Panc1 (cell line): ENCODE measurements at regions not wholly inside any gene's neighbourhood (a gene's known extent, or its start where the extent isn't known, plus 50 kb on each side); places are given as distances from the start of the nearest gene placed in this dataset.
A peak's percentile ranks its signal among the peaks of the same experiment; 100 is the strongest.

Experiments
- ATAC-seq: fragments of 200-7000 bp; cut with Tn5 transposase; 2 replicates; pipeline ENCODE4 v1.9.1; 2020; ENCODE audit warnings: mild to moderate bottlenecking, moderate library complexity
- BruUV-seq: library from RNA; stranded (reverse); fragments of 400-500 nt; replicated peaks from 2 replicates; lab custom pipeline; 2021; lab: Mats Ljungman, UMichigan
- CTCF ChIA-PET: fragments of 300-600 bp; sonication (Branson Sonifier 250); formaldehyde crosslinking; loops from one replicate; lab custom pipeline; 2022; ENCODE audit warnings: antibody characterized with exemption; lab: Charles Lee
- POLR2A ChIA-PET: fragments of 300-600 bp; sonication (Branson Sonifier 250); formaldehyde crosslinking; loops from one replicate; lab custom pipeline; 2022; ENCODE audit warnings: antibody characterized with exemption; lab: Charles Lee
- DNase-seq: peaks from one replicate; pipeline ENCODE4 v3.0.0-alpha.2; 2010; ENCODE audit warnings: low read depth, low spot score
- H3K27ac ChIP-seq: 2 replicates; pipeline ENCODE4 v1.5.1; 2011; ENCODE audit warnings: mild to moderate bottlenecking, low read length, inconsistent platforms
- H3K27me3 ChIP-seq: fragments of 200-500 bp; sonication (Bioruptor generic); 2 replicates; pipeline ENCODE4 v1.6.0; 2014; ENCODE audit warnings: low read length, inconsistent platforms; ENCODE audit not compliant: control insufficient read depth, insufficient read depth
- H3K36me3 ChIP-seq: fragments of 200-500 bp; sonication (Bioruptor generic); 2 replicates; pipeline ENCODE4 v1.5.1; 2014; ENCODE audit warnings: inconsistent platforms, mild to moderate bottlenecking, low read length, moderate library complexity; ENCODE audit not compliant: control insufficient read depth, insufficient read depth
- H3K4me1 ChIP-seq: 2 replicates; pipeline ENCODE4 v1.5.1; 2011; ENCODE audit warnings: inconsistent platforms, mild to moderate bottlenecking, low read length, moderate library complexity; ENCODE audit not compliant: control insufficient read depth, insufficient read depth
- H3K4me3 ChIP-seq, 2 experiments: 2 replicates each; pipeline ENCODE4 v1.5.1; 2011 to 2012; ENCODE audit warnings: low read depth in 2 of 2, low read length in 2 of 2, mild to moderate bottlenecking in 2 of 2, inconsistent platforms in 1 of 2, moderate library complexity in 1 of 2
- H3K9me3 ChIP-seq: fragments of 200-500 bp; sonication (Bioruptor generic); 2 replicates; pipeline ENCODE4 v1.5.1; 2014; ENCODE audit warnings: low read depth, mild to moderate bottlenecking, inconsistent platforms, low read length, moderate library complexity; ENCODE audit not compliant: control insufficient read depth, insufficient read depth
- CTCF ChIP-seq: fragments of 450-650 bp; IDR thresholded peaks from 2 replicates; pipeline ENCODE4 v1.5.1; 2017; ENCODE audit warnings: mild to moderate bottlenecking
- POLR2AphosphoS5 ChIP-seq: IDR thresholded peaks from 2 replicates; pipeline ENCODE4 v1.6.1; 2012; ENCODE audit warnings: mild to moderate bottlenecking, low read depth, low read length, moderate library complexity
- REST ChIP-seq, 2 experiments: IDR thresholded peaks; 2 replicates each; pipeline ENCODE4 v1.6.1; 2011 to 2012; ENCODE audit warnings: low read depth in 2 of 2, control low read depth in 1 of 2, low read length in 1 of 2, mild to moderate bottlenecking in 1 of 2, moderate library complexity in 1 of 2; ENCODE audit not compliant: insufficient read depth in 1 of 2
- SIN3A ChIP-seq: IDR thresholded peaks from 2 replicates; pipeline ENCODE4 v1.6.1; 2012; ENCODE audit warnings: low read depth, mild to moderate bottlenecking, low read length, moderate library complexity, borderline replicate concordance; ENCODE audit not compliant: insufficient read depth
- TCF7L2 ChIP-seq: IDR thresholded peaks from 2 replicates; pipeline ENCODE4 v1.6.1; 2011; ENCODE audit warnings: mild to moderate bottlenecking, low read depth, low read length, inconsistent platforms
- in situ Hi-C: cut with HindIII; loops from 2 replicates; pipeline ENCODE4 v1.10.0; 2016; ENCODE audit warnings: low sequenced_read_pairs, low pct_unique_long_range_greater_than_20kb
- intact Hi-C: fragments of 100-400 bp; cut with micrococcal nuclease; formaldehyde crosslinking; loops from one replicate; pipeline ENCODE4 v1.10.0; 2022; ENCODE audit not compliant: unreplicated experiment

GRCh38 chr13:80214521-80214991, 126.4 kb downstream of the SPRY2 start:
- Histone ChIP-seq H3K4me3 (no peak overlapping the region), H3K4me1 (no peaks in the 10 kb centered on the region), H3K27me3 (no peaks in the 10 kb centered on the region), H3K36me3 (no peaks in the 10 kb centered on the region), H3K9me3 (no peaks in the 10 kb centered on the region), H3K27ac (peak overlapping the region; percentile 39; the same call in 1 of the 2 replicates)
- intact Hi-C loops: no loop called here
- ATAC-seq (no peak), DNase-seq (no peak)
- ChIA-PET CTCF (no interaction called here), POLR2A (no interaction called here)
- BruUV-seq: no TSS peak
- TF ChIP-seq CTCF (no peak), TCF7L2 (no peak), SIN3A (no peak), POLR2AphosphoS5 (no peak), REST (IDR thresholded peaks at IDR 0.05; ENCODE audit: insufficient read depth in 1 of 2, low read depth in 2 of 2, low read length in 1 of 2) (no peak)
- in situ Hi-C loops: no loop called here

- H3K4me1 ChIP-seq: no peaks in the 10 kb centered on the region
- in situ Hi-C loops: no loop called here
- H3K36me3 ChIP-seq: no peaks in the 10 kb centered on the region
- H3K4me3 ChIP-seq: no peak overlapping the region
- BruUV-seq: no TSS peak
- TF ChIP-seq POLR2AphosphoS5 (no peak), TCF7L2 (no peak), CTCF (no peak), REST (IDR thresholded peaks at IDR 0.05; ENCODE audit: insufficient read depth in 1 of 2, low read depth in 2 of 2, low read length in 1 of 2) (no peak), SIN3A (no peak)
- no peaks in the 10 kb centered on the region for H3K27me3 ChIP-seq
- intact Hi-C loops: no loop called here
- no peak for ATAC-seq
- CTCF ChIA-PET: no interaction called here
- DNase-seq: no peak
- POLR2A ChIA-PET: no interaction called here
- peak overlapping the region; percentile 39; the same call in 1 of the 2 replicates for H3K27ac ChIP-seq
- no peaks in the 10 kb centered on the region for H3K9me3 ChIP-seq
Observed at GRCh38 chr13:80214050-80214449, 126.9 kb downstream of the SPRY2 start.
